ENCODE measurements at regions not wholly inside any gene's neighbourhood (a gene's known extent, or its start where the extent isn't known, plus 50 kb on each side); places are given as distances from the start of the nearest gene placed in this dataset.

DNA sequence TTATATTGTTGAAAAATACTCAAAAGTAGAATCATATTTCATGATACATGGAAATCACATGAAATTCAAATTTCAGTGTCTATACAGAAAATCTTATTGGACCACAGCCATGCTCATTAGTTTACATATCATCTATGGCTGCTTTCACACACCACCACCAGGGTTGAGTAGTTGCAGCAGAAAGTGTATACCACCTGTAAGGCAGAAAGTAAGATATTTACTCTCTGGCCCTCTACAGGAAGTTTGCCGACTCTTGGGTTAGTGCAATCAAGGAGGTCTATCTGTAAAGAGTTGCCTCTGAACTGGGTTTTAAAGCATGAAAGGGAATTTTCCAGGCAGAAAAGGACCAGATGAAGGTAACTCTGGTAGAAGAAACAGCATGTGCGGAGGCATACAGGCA lies 432.3 kb downstream of the DHX35 start:
- TF ChIP-seq, protein P1, sequence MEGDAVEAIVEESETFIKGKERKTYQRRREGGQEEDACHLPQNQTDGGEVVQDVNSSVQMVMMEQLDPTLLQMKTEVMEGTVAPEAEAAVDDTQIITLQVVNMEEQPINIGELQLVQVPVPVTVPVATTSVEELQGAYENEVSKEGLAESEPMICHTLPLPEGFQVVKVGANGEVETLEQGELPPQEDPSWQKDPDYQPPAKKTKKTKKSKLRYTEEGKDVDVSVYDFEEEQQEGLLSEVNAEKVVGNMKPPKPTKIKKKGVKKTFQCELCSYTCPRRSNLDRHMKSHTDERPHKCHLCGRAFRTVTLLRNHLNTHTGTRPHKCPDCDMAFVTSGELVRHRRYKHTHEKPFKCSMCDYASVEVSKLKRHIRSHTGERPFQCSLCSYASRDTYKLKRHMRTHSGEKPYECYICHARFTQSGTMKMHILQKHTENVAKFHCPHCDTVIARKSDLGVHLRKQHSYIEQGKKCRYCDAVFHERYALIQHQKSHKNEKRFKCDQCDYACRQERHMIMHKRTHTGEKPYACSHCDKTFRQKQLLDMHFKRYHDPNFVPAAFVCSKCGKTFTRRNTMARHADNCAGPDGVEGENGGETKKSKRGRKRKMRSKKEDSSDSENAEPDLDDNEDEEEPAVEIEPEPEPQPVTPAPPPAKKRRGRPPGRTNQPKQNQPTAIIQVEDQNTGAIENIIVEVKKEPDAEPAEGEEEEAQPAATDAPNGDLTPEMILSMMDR (IDR thresholded peaks at IDR 0.05; ENCODE audit: control extremely low read depth in 1 of 3, insufficient read depth in 1 of 3, low read depth in 1 of 3, low read length in 3 of 3), result no peak
- no peak for TF ChIP-seq POLR2A (IDR thresholded peaks at IDR 0.05; ENCODE audit: control extremely low read depth in 1 of 2, low read depth in 2 of 2, low read length in 2 of 2)
- TF ChIP-seq EP300 (IDR thresholded peaks at IDR 0.05; ENCODE audit: borderline replicate concordance in 1 of 2, low read depth in 2 of 2, low read length in 2 of 2), result no peak
- TF ChIP-seq, protein P2, sequence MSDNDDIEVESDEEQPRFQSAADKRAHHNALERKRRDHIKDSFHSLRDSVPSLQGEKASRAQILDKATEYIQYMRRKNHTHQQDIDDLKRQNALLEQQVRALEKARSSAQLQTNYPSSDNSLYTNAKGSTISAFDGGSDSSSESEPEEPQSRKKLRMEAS (IDR thresholded peaks at IDR 0.05), result no peak
- TF ChIP-seq SRF (IDR thresholded peaks at IDR 0.05; ENCODE audit: low read depth, low read length), result no peak
- TF ChIP-seq POLR2AphosphoS5 (IDR thresholded peaks at IDR 0.05; ENCODE audit: low read depth, low read length), result no peak
- no peak for TF ChIP-seq HDAC6 (IDR thresholded peaks at IDR 0.05; ENCODE audit: low read depth, low read length)
- TF ChIP-seq JUN (IDR thresholded peaks at IDR 0.05; ENCODE audit: low read depth, low read length), result no peak
- TF ChIP-seq, protein P3, sequence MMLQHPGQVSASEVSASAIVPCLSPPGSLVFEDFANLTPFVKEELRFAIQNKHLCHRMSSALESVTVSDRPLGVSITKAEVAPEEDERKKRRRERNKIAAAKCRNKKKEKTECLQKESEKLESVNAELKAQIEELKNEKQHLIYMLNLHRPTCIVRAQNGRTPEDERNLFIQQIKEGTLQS (IDR thresholded peaks at IDR 0.05; ENCODE audit: insufficient read depth, low read depth, low read length), result no peak
- no peak for TF ChIP-seq SIX5 (IDR thresholded peaks at IDR 0.05; ENCODE audit: low read depth, low read length)
